MM.1S (cell line): ENCODE measurements at regions not wholly inside any gene's neighbourhood (a gene's known extent, or its start where the extent isn't known, plus 50 kb on each side); places are given as distances from the start of the nearest gene placed in this dataset.

Experiments used
- DNase-seq: peaks from one replicate; pipeline ENCODE4 v3.0.0-alpha.2; 2015
- H2AFZ ChIP-seq: fragments of 300-600 bp; sonication (generic); 2 replicates; pipeline ENCODE4 v1.6.0; 2016; ENCODE audit warnings: antibody characterized with exemption, low read length
- H3F3A ChIP-seq: fragments of 300-600 bp; sonication (generic); 2 replicates; pipeline ENCODE4 v1.6.1; 2016; ENCODE audit warnings: mild to moderate bottlenecking, antibody characterized with exemption, low read length, moderate library complexity, mixed read lengths; ENCODE audit not compliant: insufficient read depth
- H3K27ac ChIP-seq: fragments of 300-600 bp; sonication (generic); 2 replicates; pipeline ENCODE4 v1.5.1; 2016; ENCODE audit warnings: mild to moderate bottlenecking, low read length
- H3K27me3 ChIP-seq: fragments of 300-600 bp; sonication (generic); replicated peaks from 2 replicates; pipeline ENCODE4 v1.6.0; 2016; ENCODE audit warnings: low read length; ENCODE audit not compliant: insufficient read depth
- H3K36me3 ChIP-seq: fragments of 300-600 bp; sonication (generic); replicated peaks from 2 replicates; pipeline ENCODE4 v1.6.1; 2016; ENCODE audit warnings: mild to moderate bottlenecking, low read length, mixed read lengths; ENCODE audit not compliant: insufficient read depth
- H3K4me1 ChIP-seq: fragments of 300-600 bp; sonication (generic); 2 replicates; pipeline ENCODE4 v1.6.1; 2016; ENCODE audit warnings: low read length, mixed read lengths
- H3K4me2 ChIP-seq: fragments of 300-600 bp; sonication (generic); 2 replicates; pipeline ENCODE4 v1.6.0; 2016; ENCODE audit warnings: low read depth, low read length
- H3K4me3 ChIP-seq: fragments of 300-600 bp; sonication (generic); 2 replicates; pipeline ENCODE4 v1.5.1; 2016; ENCODE audit warnings: low read length, mixed read lengths
- H3K79me2 ChIP-seq: fragments of 300-600 bp; sonication (generic); 2 replicates; pipeline ENCODE4 v1.6.1; 2016; ENCODE audit warnings: mixed run types, low read length, mixed read lengths
- H3K9ac ChIP-seq: fragments of 300-600 bp; sonication (generic); 2 replicates; pipeline ENCODE4 v1.6.1; 2016; ENCODE audit warnings: low read length, mixed read lengths
- H3K9me2 ChIP-seq: fragments of 300-600 bp; sonication (generic); replicated peaks from 2 replicates; pipeline ENCODE4 v1.6.1; 2016; ENCODE audit warnings: mild to moderate bottlenecking, low read length, mixed read lengths; ENCODE audit not compliant: insufficient read depth
- H3K9me3 ChIP-seq: fragments of 300-600 bp; sonication (generic); replicated peaks from 2 replicates; pipeline ENCODE4 v1.6.1; 2016; ENCODE audit warnings: mild to moderate bottlenecking, low read length, mixed read lengths; ENCODE audit not compliant: insufficient read depth
- H4K20me1 ChIP-seq: fragments of 300-600 bp; sonication (generic); 2 replicates; pipeline ENCODE4 v1.6.1; 2016; ENCODE audit warnings: mild to moderate bottlenecking, low read length, moderate library complexity, mixed read lengths; ENCODE audit not compliant: insufficient read depth
- CTCF ChIP-seq: fragments of 300-600 bp; sonication (generic); IDR thresholded peaks from 2 replicates; pipeline ENCODE4 v1.5.1; 2016; ENCODE audit warnings: antibody characterized with exemption, low read length, mixed read lengths
- EZH2 ChIP-seq: fragments of 300-600 bp; sonication (generic); optimal IDR thresholded peaks from 2 replicates; pipeline ENCODE3; 2017; ENCODE audit warnings: low read depth, mild to moderate bottlenecking, antibody characterized with exemption, low read length, mixed read lengths
- EZH2phosphoT487 ChIP-seq: fragments of 300-600 bp; sonication (generic); IDR thresholded peaks from 2 replicates; pipeline ENCODE4 v1.6.1; 2018; ENCODE audit warnings: antibody characterized with exemption, low read length

GRCh38 chr5:19175776-19176570, 812.0 kb downstream of the CDH18 start:
- no peaks in the 10 kb centered on the region for H3K36me3 ChIP-seq
- no peaks in the 10 kb centered on the region for H4K20me1 ChIP-seq
- H3K9ac ChIP-seq = no peak overlapping the region
- DNase-seq = no peak
- TF ChIP-seq EZH2phosphoT487 = no peak
- no peak for TF ChIP-seq EZH2
- TF ChIP-seq CTCF = no peak
- no peak overlapping the region for H3K4me3 ChIP-seq
- H3F3A ChIP-seq = no peaks in the 10 kb centered on the region
- no peaks in the 10 kb centered on the region for H3K9me3 ChIP-seq
- no peak overlapping the region for H2AFZ ChIP-seq
- H3K27me3 ChIP-seq = no peaks in the 10 kb centered on the region
- H3K4me1 ChIP-seq = 0 out of 2 replicates have a peak, but pooled peaks cover 9% of the 10 kb centered on the region
- no peak overlapping the region for H3K4me2 ChIP-seq
- no peaks in the 10 kb centered on the region for H3K79me2 ChIP-seq
- H3K9me2 ChIP-seq = no peaks in the 10 kb centered on the region
- H3K27ac ChIP-seq = no peak overlapping the region

- peak overlapping the region; percentile 56 for H3K27ac ChIP-seq
- no peaks in the 10 kb centered on the region for H4K20me1 ChIP-seq
- H3K4me3 ChIP-seq = peak overlapping the region; percentile 28; the same call in 1 of the 2 replicates
- H3K9me2 ChIP-seq = no peaks in the 10 kb centered on the region
- peak overlapping the region; percentile 43 for H2AFZ ChIP-seq
- no peaks in the 10 kb centered on the region for H3K36me3 ChIP-seq
- TF ChIP-seq CTCF (no peak), EZH2phosphoT487 (no peak)
- no peaks in the 10 kb centered on the region for H3K79me2 ChIP-seq
- H3F3A ChIP-seq = no peaks in the 10 kb centered on the region
- peak; percentile 79 for DNase-seq
- peak overlapping the region; percentile 52; the same call in 1 of the 2 replicates for H3K4me2 ChIP-seq
- H3K9me3 ChIP-seq = no peaks in the 10 kb centered on the region
- H3K4me1 ChIP-seq = 0 out of 2 replicates have a peak, but pooled peaks cover 9% of the 10 kb centered on the region
- no peaks in the 10 kb centered on the region for H3K27me3 ChIP-seq
- H3K9ac ChIP-seq = peak overlapping the region; percentile 40; the same call in 1 of the 2 replicates
Observed at GRCh38 chr5:19179571-19179970, 808.4 kb downstream of the CDH18 start.

GRCh38 chr5:19189176-19189575, 798.8 kb downstream of the CDH18 start:
- no peak overlapping the region for H3K4me3 ChIP-seq

More at GRCh38 chr5:19189176-19189575, 798.8 kb downstream of the CDH18 start:
- no peaks in the 10 kb centered on the region for H3K79me2 ChIP-seq
- DNase-seq = no peak
- TF ChIP-seq CTCF = no peak
- no peak for TF ChIP-seq EZH2phosphoT487
- no peak for TF ChIP-seq EZH2
- H3K9me2 ChIP-seq = no peaks in the 10 kb centered on the region
- no peaks in the 10 kb centered on the region for H3F3A ChIP-seq
- no peak overlapping the region for H3K27ac ChIP-seq
- no peaks in the 10 kb centered on the region for H3K9me3 ChIP-seq
- no peak overlapping the region for H3K4me2 ChIP-seq
- no peaks in the 10 kb centered on the region for H4K20me1 ChIP-seq
- H3K36me3 ChIP-seq = no peaks in the 10 kb centered on the region
- H3K4me1 ChIP-seq = no peaks in the 10 kb centered on the region
- no peak overlapping the region for H2AFZ ChIP-seq
- H3K9ac ChIP-seq = no peak overlapping the region
- no peaks in the 10 kb centered on the region for H3K27me3 ChIP-seq
